ENCODE measurements at regions not wholly inside any gene's neighbourhood (a gene's known extent, or its start where the extent isn't known, plus 50 kb on each side); places are given as distances from the start of the nearest gene placed in this dataset.

- TF ChIP-seq, protein P1, sequence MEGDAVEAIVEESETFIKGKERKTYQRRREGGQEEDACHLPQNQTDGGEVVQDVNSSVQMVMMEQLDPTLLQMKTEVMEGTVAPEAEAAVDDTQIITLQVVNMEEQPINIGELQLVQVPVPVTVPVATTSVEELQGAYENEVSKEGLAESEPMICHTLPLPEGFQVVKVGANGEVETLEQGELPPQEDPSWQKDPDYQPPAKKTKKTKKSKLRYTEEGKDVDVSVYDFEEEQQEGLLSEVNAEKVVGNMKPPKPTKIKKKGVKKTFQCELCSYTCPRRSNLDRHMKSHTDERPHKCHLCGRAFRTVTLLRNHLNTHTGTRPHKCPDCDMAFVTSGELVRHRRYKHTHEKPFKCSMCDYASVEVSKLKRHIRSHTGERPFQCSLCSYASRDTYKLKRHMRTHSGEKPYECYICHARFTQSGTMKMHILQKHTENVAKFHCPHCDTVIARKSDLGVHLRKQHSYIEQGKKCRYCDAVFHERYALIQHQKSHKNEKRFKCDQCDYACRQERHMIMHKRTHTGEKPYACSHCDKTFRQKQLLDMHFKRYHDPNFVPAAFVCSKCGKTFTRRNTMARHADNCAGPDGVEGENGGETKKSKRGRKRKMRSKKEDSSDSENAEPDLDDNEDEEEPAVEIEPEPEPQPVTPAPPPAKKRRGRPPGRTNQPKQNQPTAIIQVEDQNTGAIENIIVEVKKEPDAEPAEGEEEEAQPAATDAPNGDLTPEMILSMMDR (IDR thresholded peaks at IDR 0.05) = no peak
- no peak for TF ChIP-seq POLR2A (IDR thresholded peaks at IDR 0.05)
These were observed 157.6 kb upstream of the LRFN5 start for GRCh38 chr14:41449066-41449465.
